ENCODE measurements at regions not wholly inside any gene's neighbourhood (a gene's known extent, or its start where the extent isn't known, plus 50 kb on each side); places are given as distances from the start of the nearest gene placed in this dataset.

DNA sequence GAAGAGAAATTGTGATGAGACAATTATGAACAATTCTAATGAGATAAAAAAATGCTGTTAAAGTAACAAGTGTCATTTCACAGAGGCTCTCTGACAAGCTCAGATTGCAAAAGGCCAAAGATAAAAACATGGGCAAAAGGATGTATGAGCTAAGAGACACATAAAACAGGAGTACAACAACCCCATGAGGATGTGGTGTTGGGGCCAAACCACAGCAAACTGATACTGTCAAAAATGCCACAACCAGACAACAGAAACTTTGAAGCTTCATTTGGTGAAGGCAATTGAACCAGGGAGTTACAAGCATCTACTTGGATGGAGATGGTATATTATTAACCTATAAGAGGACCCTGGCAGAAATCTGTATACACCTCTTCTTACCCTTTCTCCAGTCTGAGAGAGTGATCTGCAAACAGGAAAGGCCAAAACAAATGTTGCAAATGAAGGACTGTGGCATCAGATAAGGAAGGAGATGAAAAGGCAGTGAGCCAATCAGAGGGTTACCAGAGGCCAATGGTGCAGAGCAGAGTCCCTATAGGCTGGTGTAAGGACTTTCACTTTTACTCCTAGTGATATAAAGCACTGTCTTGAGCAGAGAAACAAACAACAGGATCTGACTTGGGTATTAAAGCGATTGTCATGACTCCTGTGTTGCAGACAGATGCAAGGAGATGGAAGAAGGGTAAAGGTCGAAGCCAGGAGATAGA lies 659.0 kb downstream of the NTRK3 start:
- H3K4me2 ChIP-seq = no peak overlapping the region
- no peaks in the 10 kb centered on the region for H3K27me3 ChIP-seq (ENCODE audit: insufficient read depth)
- peaks cover 1% of the 10 kb centered on the region for H3K27me3 Mint-ChIP-seq (ENCODE audit: insufficient read depth, low read depth, poor library complexity)
- H3K79me2 ChIP-seq (replicated peaks; ENCODE audit: insufficient read depth) = no peaks in the 10 kb centered on the region
- no peaks in the 10 kb centered on the region for H3K4me1 Mint-ChIP-seq
- TF ChIP-seq STAT1 (IDR thresholded peaks at IDR 0.05; ENCODE audit: unreplicated experiment) = no peak
- no peak for TF ChIP-seq CREB1 (CRISPR knock-in tag; IDR thresholded peaks at IDR 0.05; ENCODE audit: low read depth)
- TF ChIP-seq, protein P1, sequence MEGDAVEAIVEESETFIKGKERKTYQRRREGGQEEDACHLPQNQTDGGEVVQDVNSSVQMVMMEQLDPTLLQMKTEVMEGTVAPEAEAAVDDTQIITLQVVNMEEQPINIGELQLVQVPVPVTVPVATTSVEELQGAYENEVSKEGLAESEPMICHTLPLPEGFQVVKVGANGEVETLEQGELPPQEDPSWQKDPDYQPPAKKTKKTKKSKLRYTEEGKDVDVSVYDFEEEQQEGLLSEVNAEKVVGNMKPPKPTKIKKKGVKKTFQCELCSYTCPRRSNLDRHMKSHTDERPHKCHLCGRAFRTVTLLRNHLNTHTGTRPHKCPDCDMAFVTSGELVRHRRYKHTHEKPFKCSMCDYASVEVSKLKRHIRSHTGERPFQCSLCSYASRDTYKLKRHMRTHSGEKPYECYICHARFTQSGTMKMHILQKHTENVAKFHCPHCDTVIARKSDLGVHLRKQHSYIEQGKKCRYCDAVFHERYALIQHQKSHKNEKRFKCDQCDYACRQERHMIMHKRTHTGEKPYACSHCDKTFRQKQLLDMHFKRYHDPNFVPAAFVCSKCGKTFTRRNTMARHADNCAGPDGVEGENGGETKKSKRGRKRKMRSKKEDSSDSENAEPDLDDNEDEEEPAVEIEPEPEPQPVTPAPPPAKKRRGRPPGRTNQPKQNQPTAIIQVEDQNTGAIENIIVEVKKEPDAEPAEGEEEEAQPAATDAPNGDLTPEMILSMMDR (conservative IDR thresholded peaks at IDR 0.05; ENCODE audit: low read depth in 2 of 2) = no peak
- TF ChIP-seq EZH2 (IDR thresholded peaks at IDR 0.05; ENCODE audit: low read depth, unreplicated experiment) = no peak
- no peak for TF ChIP-seq POLR2AphosphoS5 (IDR thresholded peaks at IDR 0.05; ENCODE audit: low read depth)
- TF ChIP-seq, protein P2, sequence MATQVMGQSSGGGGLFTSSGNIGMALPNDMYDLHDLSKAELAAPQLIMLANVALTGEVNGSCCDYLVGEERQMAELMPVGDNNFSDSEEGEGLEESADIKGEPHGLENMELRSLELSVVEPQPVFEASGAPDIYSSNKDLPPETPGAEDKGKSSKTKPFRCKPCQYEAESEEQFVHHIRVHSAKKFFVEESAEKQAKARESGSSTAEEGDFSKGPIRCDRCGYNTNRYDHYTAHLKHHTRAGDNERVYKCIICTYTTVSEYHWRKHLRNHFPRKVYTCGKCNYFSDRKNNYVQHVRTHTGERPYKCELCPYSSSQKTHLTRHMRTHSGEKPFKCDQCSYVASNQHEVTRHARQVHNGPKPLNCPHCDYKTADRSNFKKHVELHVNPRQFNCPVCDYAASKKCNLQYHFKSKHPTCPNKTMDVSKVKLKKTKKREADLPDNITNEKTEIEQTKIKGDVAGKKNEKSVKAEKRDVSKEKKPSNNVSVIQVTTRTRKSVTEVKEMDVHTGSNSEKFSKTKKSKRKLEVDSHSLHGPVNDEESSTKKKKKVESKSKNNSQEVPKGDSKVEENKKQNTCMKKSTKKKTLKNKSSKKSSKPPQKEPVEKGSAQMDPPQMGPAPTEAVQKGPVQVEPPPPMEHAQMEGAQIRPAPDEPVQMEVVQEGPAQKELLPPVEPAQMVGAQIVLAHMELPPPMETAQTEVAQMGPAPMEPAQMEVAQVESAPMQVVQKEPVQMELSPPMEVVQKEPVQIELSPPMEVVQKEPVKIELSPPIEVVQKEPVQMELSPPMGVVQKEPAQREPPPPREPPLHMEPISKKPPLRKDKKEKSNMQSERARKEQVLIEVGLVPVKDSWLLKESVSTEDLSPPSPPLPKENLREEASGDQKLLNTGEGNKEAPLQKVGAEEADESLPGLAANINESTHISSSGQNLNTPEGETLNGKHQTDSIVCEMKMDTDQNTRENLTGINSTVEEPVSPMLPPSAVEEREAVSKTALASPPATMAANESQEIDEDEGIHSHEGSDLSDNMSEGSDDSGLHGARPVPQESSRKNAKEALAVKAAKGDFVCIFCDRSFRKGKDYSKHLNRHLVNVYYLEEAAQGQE (IDR thresholded peaks at IDR 0.05; ENCODE audit: unreplicated experiment) = no peak
- TF ChIP-seq JUNB (IDR thresholded peaks at IDR 0.05; ENCODE audit: unreplicated experiment) = no peak
- no peak for TF ChIP-seq ZNF331 (CRISPR knock-in tag; IDR thresholded peaks at IDR 0.05; ENCODE audit: low read depth)
- TF ChIP-seq EZH2phosphoT487 (IDR thresholded peaks at IDR 0.05; ENCODE audit: unreplicated experiment) = no peak
- TF ChIP-seq ZNF114 (CRISPR knock-in tag; IDR thresholded peaks at IDR 0.05) = no peak
- H3K27ac Mint-ChIP-seq = no peak overlapping the region
- H4K20me1 ChIP-seq (replicated peaks; ENCODE audit: insufficient read depth) = no peaks in the 10 kb centered on the region
- no peak overlapping the region for H3K4me3 Mint-ChIP-seq
- peak overlapping the region; percentile 82; the same call in 1 of the 2 replicates for H2AFZ ChIP-seq
- H3K4me1 ChIP-seq (ENCODE audit: insufficient read depth) = no peaks in the 10 kb centered on the region
- H3K27ac ChIP-seq (ENCODE audit: low read depth) = no peak overlapping the region
- DNase-seq (ENCODE audit: low spot score) (peak; percentile 6), ATAC-seq (peak; percentile 41)
- peaks cover 8% of the 10 kb centered on the region for H3K9me3 Mint-ChIP-seq
- H3K36me3 Mint-ChIP-seq (ENCODE audit: low read depth) = no peaks in the 10 kb centered on the region
- H3K4me3 ChIP-seq = no peak overlapping the region
- no peaks in the 10 kb centered on the region for H3F3A ChIP-seq (replicated peaks; ENCODE audit: low read depth)
- H3K36me3 ChIP-seq (ENCODE audit: insufficient read depth) = no peaks in the 10 kb centered on the region
- H3K9me2 ChIP-seq (ENCODE audit: insufficient read depth) = no peaks in the 10 kb centered on the region

DNA sequence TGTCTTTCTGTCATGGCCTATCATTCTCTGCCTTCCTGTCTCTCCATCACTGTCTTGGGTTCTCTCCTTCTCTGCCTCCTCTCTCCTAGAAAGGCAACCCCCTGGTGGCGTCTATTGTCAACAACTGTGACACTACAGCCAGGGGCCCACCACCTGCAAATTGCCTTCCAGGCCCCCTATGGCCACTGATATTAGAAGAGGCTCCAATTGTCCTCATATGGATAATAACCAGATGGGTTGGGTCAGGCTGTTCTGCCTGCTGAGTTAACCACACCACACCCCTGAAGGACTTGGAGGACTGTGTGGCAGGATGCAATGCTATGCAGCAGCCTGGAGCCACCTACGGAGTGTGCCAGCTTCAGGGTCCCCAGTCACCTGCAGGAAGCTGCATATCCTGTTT lies 665.0 kb downstream of the NTRK3 start:
- H3K27me3 Mint-ChIP-seq (ENCODE audit: insufficient read depth, low read depth, poor library complexity) = peaks cover 4% of the 10 kb centered on the region
- Histone ChIP-seq H3F3A (replicated peaks; ENCODE audit: low read depth) (no peaks in the 10 kb centered on the region), H3K4me2 (no peak overlapping the region), H3K4me1 (ENCODE audit: insufficient read depth) (no peaks in the 10 kb centered on the region), H2AFZ (no peak overlapping the region), H3K27ac (ENCODE audit: low read depth) (no peak overlapping the region), H4K20me1 (replicated peaks; ENCODE audit: insufficient read depth) (no peaks in the 10 kb centered on the region), H3K9me2 (ENCODE audit: insufficient read depth) (no peaks in the 10 kb centered on the region), H3K79me2 (replicated peaks; ENCODE audit: insufficient read depth) (no peaks in the 10 kb centered on the region), H3K36me3 (ENCODE audit: insufficient read depth) (no peaks in the 10 kb centered on the region), H3K4me3 (no peak overlapping the region), H3K27me3 (ENCODE audit: insufficient read depth) (no peaks in the 10 kb centered on the region)
- H3K27ac Mint-ChIP-seq = no peak overlapping the region
- H3K4me1 Mint-ChIP-seq = peaks cover 3% of the 10 kb centered on the region
- DNase-seq (ENCODE audit: low spot score) (no peak), ATAC-seq (no peak)
- no peak for TF ChIP-seq EZH2 (IDR thresholded peaks at IDR 0.05; ENCODE audit: low read depth, unreplicated experiment)
- TF ChIP-seq, protein P1 (conservative IDR thresholded peaks at IDR 0.05; ENCODE audit: low read depth in 2 of 2) = 0 out of 4 replicates have a peak, but pooled peaks of 1 of the 2 experiments have one; percentile 18
- TF ChIP-seq POLR2AphosphoS5 (IDR thresholded peaks at IDR 0.05; ENCODE audit: low read depth) = no peak
- TF ChIP-seq STAT1 (IDR thresholded peaks at IDR 0.05; ENCODE audit: unreplicated experiment) = no peak
- TF ChIP-seq, protein P2 (IDR thresholded peaks at IDR 0.05; ENCODE audit: unreplicated experiment) = no peak
- TF ChIP-seq ZNF331 (CRISPR knock-in tag; IDR thresholded peaks at IDR 0.05; ENCODE audit: low read depth) = no peak
- peaks cover 8% of the 10 kb centered on the region for H3K9me3 Mint-ChIP-seq
- no peak overlapping the region for H3K4me3 Mint-ChIP-seq
- H3K36me3 Mint-ChIP-seq (ENCODE audit: low read depth) = no peaks in the 10 kb centered on the region
